ENCODE measurements at regions not wholly inside any gene's neighbourhood (a gene's known extent, or its start where the extent isn't known, plus 50 kb on each side); places are given as distances from the start of the nearest gene placed in this dataset.
"Not testable (repeated sequence)": the region's sequence is repeated elsewhere in the genome, so short reads cannot be mapped to it uniquely, and the experiment has no call there.

GRCh38 chr16:29192329-29193247, 207.7 kb downstream of the LAT start:
- H3K36me3 ChIP-seq, result no peaks in the 10 kb centered on the region
- TF ChIP-seq EP300 (IDR thresholded peaks at IDR 0.05), result no peak
- H3K9me3 ChIP-seq, result no peaks in the 10 kb centered on the region
- peak in 1 of 2 donors; percentile 23 for ATAC-seq (ENCODE audit: low FRiP score in 2 of 2)
- H3K27me3 ChIP-seq, result no peaks in the 10 kb centered on the region
- H3K4me3 ChIP-seq, result no peak overlapping the region
- DNase-seq, result peak; percentile 15 to 41
- no peaks in the 10 kb centered on the region for H3K4me1 ChIP-seq
- 94 to 98% methylated on average over 8 to 16 of the region's 17 CpGs for WGBS, 2 donors
- no peak overlapping the region for H3K27ac ChIP-seq

- H3K4me3 ChIP-seq; H3K9me3 ChIP-seq; ATAC-seq (ENCODE audit: low FRiP score in 2 of 2); H3K36me3 ChIP-seq; H3K27me3 ChIP-seq; H3K4me1 ChIP-seq; H3K27ac ChIP-seq: not testable (repeated sequence)
- peak in 1 of 2 donors; percentile 32 for DNase-seq
- 87 to 93% methylated on average over 3 to 5 of the region's 12 CpGs for WGBS, 2 donors
Measured at GRCh38 chr16:29191636-29192180, 206.9 kb downstream of the LAT start.

GRCh38 chr16:29190553-29191431, 205.9 kb downstream of the LAT start:
- DNase-seq, result peak in 1 of 2 donors; percentile 65
- not testable (repeated sequence) for H3K27ac ChIP-seq; H3K36me3 ChIP-seq; H3K27me3 ChIP-seq; ATAC-seq (ENCODE audit: low FRiP score in 2 of 2); H3K4me1 ChIP-seq; H3K9me3 ChIP-seq; H3K4me3 ChIP-seq
- WGBS, 2 donors, result 83 to 92% methylated on average over 1 to 11 of the region's 19 CpGs

GRCh38 chr16:29188806-29189205, 204.0 kb downstream of the LAT start:
- DNase-seq, result peak in 1 of 2 donors; percentile 33
- H3K36me3 ChIP-seq; H3K9me3 ChIP-seq; ATAC-seq (ENCODE audit: low FRiP score in 2 of 2); H3K27ac ChIP-seq; H3K4me3 ChIP-seq; H3K27me3 ChIP-seq: not testable (repeated sequence)
- 83 to 91% methylated on average over 4 to 9 of the region's 9 CpGs for WGBS, 2 donors
- peaks cover 0 to 13% (median 9%) of the 10 kb centered on the region in 4 donors for H3K4me1 ChIP-seq

GRCh38 chr16:29186306-29187220, 201.7 kb downstream of the LAT start:
- 82 to 95% methylated on average over 32 to 34 of the region's 35 CpGs for WGBS, 2 donors
- Histone ChIP-seq H3K4me1 (peaks cover 0 to 13% (median 9%) of the 10 kb centered on the region in 4 donors), H3K27ac (peak overlapping the region in 3 of 4 donors; percentile 20 to 46 (median 23))
- DNase-seq (peak in 1 of 2 donors; percentile 88), ATAC-seq (ENCODE audit: low FRiP score in 2 of 2) (peak in 1 of 2 donors; percentile 23)
- H3K9me3 ChIP-seq, H3K36me3 ChIP-seq, H3K4me3 ChIP-seq, H3K27me3 ChIP-seq: not testable (repeated sequence)

GRCh38 chr16:29185872-29186271, 201.0 kb downstream of the LAT start:
- H3K27me3 ChIP-seq; H3K4me3 ChIP-seq; DNase-seq; H3K9me3 ChIP-seq; H3K36me3 ChIP-seq; ATAC-seq (ENCODE audit: low FRiP score in 2 of 2): not testable (repeated sequence)
- 82 to 92% methylated on average over 6 to 9 of the region's 9 CpGs for WGBS, 2 donors
- H3K4me1 ChIP-seq, result peaks cover 0 to 13% (median 9%) of the 10 kb centered on the region in 4 donors
- H3K27ac ChIP-seq, result peak overlapping the region in 3 of 4 donors; percentile 20 to 46 (median 33)

GRCh38 chr16:29184738-29185438, 200.0 kb downstream of the LAT start:
- peak overlapping the region in 2 of 4 donors; percentile 9 to 12 for H3K4me3 ChIP-seq
- peak overlapping the region in 3 of 4 donors; percentile 33 to 69 (median 57) for H3K27ac ChIP-seq

GRCh38 chr16:29182940-29183868, 198.4 kb downstream of the LAT start:
- H3K27ac ChIP-seq, H3K36me3 ChIP-seq, H3K4me3 ChIP-seq, H3K27me3 ChIP-seq, H3K9me3 ChIP-seq: not testable (repeated sequence)
- peak in 1 of 2 donors; percentile 43 for DNase-seq
- 90 to 91% methylated on average over 11 to 25 of the region's 25 CpGs for WGBS, 2 donors
- ATAC-seq (ENCODE audit: low FRiP score in 2 of 2), result peak in 1 of 2 donors; percentile 16
- H3K4me1 ChIP-seq, result peaks cover 0 to 13% (median 9%) of the 10 kb centered on the region in 4 donors

More at GRCh38 chr16:29184738-29185438, 200.0 kb downstream of the LAT start:
- peaks cover 0 to 13% (median 9%) of the 10 kb centered on the region in 4 donors for H3K4me1 ChIP-seq
- not testable (repeated sequence) for H3K9me3 ChIP-seq, H3K27me3 ChIP-seq, H3K36me3 ChIP-seq
- WGBS, 2 donors, result 53 to 75% methylated on average over 22 to 41 of the region's 41 CpGs
- DNase-seq (peak; percentile 66 to 87), ATAC-seq (ENCODE audit: low FRiP score in 2 of 2) (peak; percentile 21 to 90)
- peak in 1 of 2 donors; percentile 71 for TF ChIP-seq POLR2AphosphoS5 (IDR thresholded peaks at IDR 0.05)
